ENCODE measurements at regions not wholly inside any gene's neighbourhood (a gene's known extent, or its start where the extent isn't known, plus 50 kb on each side); places are given as distances from the start of the nearest gene placed in this dataset.

- TF ChIP-seq POLR2A (IDR thresholded peaks at IDR 0.05; ENCODE audit: low read length) (no peak), GATA1 (IDR thresholded peaks at IDR 0.05; ENCODE audit: low read depth, low read length) (no peak)
These were observed 615.0 kb upstream of the MKI67 start for GRCh38 chr10:128741180-128741579.

Measured in erythroblast (primary cell).